ENCODE measurements at regions not wholly inside any gene's neighbourhood (a gene's known extent, or its start where the extent isn't known, plus 50 kb on each side); places are given as distances from the start of the nearest gene placed in this dataset.

- no peak for TF ChIP-seq CTCF (IDR thresholded peaks at IDR 0.05)
- no peak for TF ChIP-seq POLR2A (IDR thresholded peaks at IDR 0.05)
- TF ChIP-seq POLR2AphosphoS5 (IDR thresholded peaks at IDR 0.05), result no peak
Measured at GRCh38 chrX:7225338-7225737, 77.4 kb upstream of the PUDP start.
